SK-N-SH (cell line): ENCODE measurements at regions not wholly inside any gene's neighbourhood (a gene's known extent, or its start where the extent isn't known, plus 50 kb on each side); places are given as distances from the start of the nearest gene placed in this dataset.

Source experiments
- ELF1 ChIP-seq: IDR thresholded peaks from 2 replicates; pipeline ENCODE4 v1.4.0; 2012
- EZH2phosphoT487 ChIP-seq: fragments of 200-600 bp; sonication (generic); IDR thresholded peaks from 2 replicates; pipeline ENCODE4 v1.6.1; 2017; ENCODE audit warnings: low read depth, mixed run types, mild to moderate bottlenecking, antibody characterized with exemption, moderate library complexity, borderline replicate concordance
- FOXJ3 ChIP-seq: sonication (generic); formaldehyde crosslinking; IDR thresholded peaks from 2 replicates; pipeline ENCODE4 v1.5.1; 2020; ENCODE audit warnings: mild to moderate bottlenecking, missing genetic modification reagents
- MAX ChIP-seq: IDR thresholded peaks from 2 replicates; pipeline ENCODE4 v1.4.0; 2012; ENCODE audit warnings: low read depth
- REST ChIP-seq: IDR thresholded peaks from 2 replicates; pipeline ENCODE4 v1.6.1; 2012; ENCODE audit warnings: mild to moderate bottlenecking, low read depth, low read length, moderate library complexity
- SIN3A ChIP-seq: IDR thresholded peaks from 2 replicates; pipeline ENCODE4 v1.6.1; 2012; ENCODE audit warnings: low read depth, mild to moderate bottlenecking, low read length, moderate library complexity, borderline replicate concordance
- TAF1 ChIP-seq: IDR thresholded peaks from 2 replicates; pipeline ENCODE4 v1.6.1; 2012; ENCODE audit warnings: low read depth, mild to moderate bottlenecking, low read length, moderate library complexity, borderline replicate concordance
- TEAD4 ChIP-seq: IDR thresholded peaks from 2 replicates; pipeline ENCODE4 v1.4.0; 2012; ENCODE audit warnings: mild to moderate bottlenecking, borderline replicate concordance; ENCODE audit not compliant: insufficient read depth
- USF1 ChIP-seq: IDR thresholded peaks from 2 replicates; pipeline ENCODE4 v1.4.0; 2012; ENCODE audit warnings: low read depth, borderline replicate concordance
- YY1 ChIP-seq: IDR thresholded peaks from 2 replicates; pipeline ENCODE4 v1.4.0; 2012; ENCODE audit warnings: low read depth, mild to moderate bottlenecking
- TF ChIP-seq, protein P1 (sequence below): fragments of 200-600 bp; sonication (generic); IDR thresholded peaks from 2 replicates; pipeline ENCODE4 v1.6.1; 2017; ENCODE audit warnings: antibody characterized with exemption, mild to moderate bottlenecking, moderate library complexity

GRCh38 chr7:68438811-68439210 is 1159.5 kb upstream of the AUTS2 start:
- TF ChIP-seq YY1 (no peak), TAF1 (no peak), MAX (no peak), FOXJ3 (CRISPR knock-in tag) (no peak), REST (no peak), ELF1 (no peak), EZH2phosphoT487 (no peak), SIN3A (no peak), USF1 (no peak), TEAD4 (no peak)
- TF ChIP-seq, protein P1, sequence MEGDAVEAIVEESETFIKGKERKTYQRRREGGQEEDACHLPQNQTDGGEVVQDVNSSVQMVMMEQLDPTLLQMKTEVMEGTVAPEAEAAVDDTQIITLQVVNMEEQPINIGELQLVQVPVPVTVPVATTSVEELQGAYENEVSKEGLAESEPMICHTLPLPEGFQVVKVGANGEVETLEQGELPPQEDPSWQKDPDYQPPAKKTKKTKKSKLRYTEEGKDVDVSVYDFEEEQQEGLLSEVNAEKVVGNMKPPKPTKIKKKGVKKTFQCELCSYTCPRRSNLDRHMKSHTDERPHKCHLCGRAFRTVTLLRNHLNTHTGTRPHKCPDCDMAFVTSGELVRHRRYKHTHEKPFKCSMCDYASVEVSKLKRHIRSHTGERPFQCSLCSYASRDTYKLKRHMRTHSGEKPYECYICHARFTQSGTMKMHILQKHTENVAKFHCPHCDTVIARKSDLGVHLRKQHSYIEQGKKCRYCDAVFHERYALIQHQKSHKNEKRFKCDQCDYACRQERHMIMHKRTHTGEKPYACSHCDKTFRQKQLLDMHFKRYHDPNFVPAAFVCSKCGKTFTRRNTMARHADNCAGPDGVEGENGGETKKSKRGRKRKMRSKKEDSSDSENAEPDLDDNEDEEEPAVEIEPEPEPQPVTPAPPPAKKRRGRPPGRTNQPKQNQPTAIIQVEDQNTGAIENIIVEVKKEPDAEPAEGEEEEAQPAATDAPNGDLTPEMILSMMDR, result no peak
